Breast epithelium (tissue), 3 donors: ENCODE measurements at regions not wholly inside any gene's neighbourhood (a gene's known extent, or its start where the extent isn't known, plus 50 kb on each side); places are given as distances from the start of the nearest gene placed in this dataset.

Experiments
- CTCF ChIP-seq, 3 donors: fragments of 450-650 bp; IDR thresholded peaks; one replicate each; pipeline ENCODE4 v1.5.1; 2016 to 2017; ENCODE audit warnings: antibody characterized with exemption in 3 of 3, mild to moderate bottlenecking in 3 of 3, moderate library complexity in 3 of 3
- POLR2A ChIP-seq: fragments of 450-650 bp; IDR thresholded peaks from one replicate; pipeline ENCODE4 v1.6.1; 2016; ENCODE audit warnings: antibody characterized with exemption, mild to moderate bottlenecking, moderate library complexity
- POLR2AphosphoS5 ChIP-seq, 3 donors: sonication (generic); formaldehyde crosslinking; IDR thresholded peaks; one replicate each; pipeline ENCODE4 v1.6.1; 2017; ENCODE audit warnings: antibody characterized with exemption in 3 of 3

DNA sequence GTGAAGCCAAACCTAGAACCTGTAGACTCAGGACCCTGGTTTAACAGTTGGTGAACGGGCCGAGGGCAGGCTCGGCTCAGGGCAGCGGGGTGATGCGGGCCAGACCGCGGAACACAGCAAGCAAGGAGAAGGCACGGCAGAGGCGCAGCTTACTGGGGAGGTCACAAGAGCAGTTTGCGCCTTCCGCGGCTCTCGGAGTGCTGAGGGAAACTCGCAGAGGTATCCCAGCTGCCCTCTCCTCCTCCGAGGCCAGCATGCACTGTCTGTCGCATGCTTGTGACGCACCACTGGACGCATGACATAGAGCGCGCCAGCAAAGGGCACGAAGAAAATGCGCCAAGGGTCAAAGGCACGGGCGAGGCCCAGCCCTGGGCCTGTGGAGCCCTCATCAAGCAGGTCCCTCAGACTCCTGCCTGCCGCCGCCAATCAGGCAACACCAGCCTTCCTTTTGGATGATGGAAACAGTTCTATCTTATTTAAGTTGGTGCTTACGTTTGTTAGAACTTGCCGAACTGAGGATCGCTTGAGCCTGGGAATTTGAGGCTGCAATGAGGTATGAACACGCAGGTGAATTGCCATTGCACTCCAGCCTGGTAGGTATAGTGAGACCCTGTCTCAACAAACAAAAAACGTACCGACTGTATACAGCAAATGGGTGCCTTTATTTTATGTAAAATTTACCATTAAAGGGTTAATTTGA, 574.3 kb upstream of the GHITM start:
- TF ChIP-seq CTCF (IDR thresholded peaks at IDR 0.05) = no peak
- no peak for TF ChIP-seq POLR2A
- TF ChIP-seq POLR2AphosphoS5 (IDR thresholded peaks at IDR 0.05) = no peak
